ENCODE measurements at regions not wholly inside any gene's neighbourhood (a gene's known extent, or its start where the extent isn't known, plus 50 kb on each side); places are given as distances from the start of the nearest gene placed in this dataset.

- TF ChIP-seq CTCF (conservative IDR thresholded peaks at IDR 0.05; ENCODE audit: low read length): no peak
- no peak for TF ChIP-seq EZH2phosphoT487 (IDR thresholded peaks at IDR 0.05; ENCODE audit: borderline replicate concordance)
Measured at GRCh38 chr9:99594056-99594780, 227.5 kb upstream of the NR4A3 start.
